GM21367 (cell line): ENCODE measurements at regions not wholly inside any gene's neighbourhood (a gene's known extent, or its start where the extent isn't known, plus 50 kb on each side); places are given as distances from the start of the nearest gene placed in this dataset.

ENCODE experiments used
- ATAC-seq: cut with Tn5 transposase; IDR thresholded peaks from one replicate; pipeline ENCODE4 v1.9.1; 2021; ENCODE audit not compliant: unreplicated experiment

- ATAC-seq = no peak
Measured at GRCh38 chr2:104125096-104125495, 728.8 kb upstream of the POU3F3 start.

- no peak for ATAC-seq
Measured at GRCh38 chr2:104127049-104127770, 726.7 kb upstream of the POU3F3 start.

GRCh38 chr2:104140361-104140760, 713.6 kb upstream of the POU3F3 start:
- ATAC-seq = no peak

DNA sequence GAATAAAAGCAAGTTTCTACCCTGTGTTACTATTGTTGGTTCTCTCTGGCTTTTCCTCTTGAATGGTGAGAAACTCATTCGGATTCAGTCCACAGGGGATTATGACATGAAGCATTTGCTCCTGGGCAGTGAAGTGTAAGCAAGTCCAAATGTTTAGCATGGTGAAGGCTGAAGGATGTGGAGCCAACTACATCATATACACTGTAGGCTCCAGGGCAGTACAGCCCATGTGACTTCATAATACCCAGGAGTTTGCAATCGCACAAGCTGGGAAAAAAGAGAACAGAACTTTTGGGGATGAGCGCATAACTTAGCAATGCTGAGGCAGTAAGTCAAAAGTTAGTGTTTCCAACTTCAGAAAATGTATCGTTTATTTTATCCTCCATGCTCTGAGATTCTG, 695.7 kb upstream of the POU3F3 start:
- no peak for ATAC-seq

- ATAC-seq = no peak
Measured at GRCh38 chr2:104163611-104164130, 690.2 kb upstream of the POU3F3 start.

GRCh38 chr2:104164721-104165252, 689.1 kb upstream of the POU3F3 start:
- ATAC-seq = no peak

DNA sequence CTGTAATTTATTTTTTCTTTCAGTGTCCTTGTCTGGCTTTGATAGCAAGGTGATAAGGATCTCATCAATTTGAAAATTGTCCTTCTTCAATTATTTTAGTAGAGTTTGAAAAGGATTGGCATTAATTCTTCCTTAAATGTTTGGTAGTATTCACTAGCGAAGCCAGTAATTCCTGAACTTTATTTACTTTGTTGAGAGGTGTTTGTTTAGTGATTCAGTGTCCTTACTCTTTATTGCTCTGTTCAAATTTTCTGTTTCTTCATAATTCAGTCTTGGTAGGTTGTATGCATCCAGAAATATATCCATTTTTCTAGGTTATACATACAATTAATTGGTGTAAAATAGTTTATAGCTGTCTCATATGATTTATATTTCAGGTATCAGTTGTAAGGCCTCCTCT, 676.7 kb upstream of the POU3F3 start:
- ATAC-seq = no peak

- ATAC-seq = no peak
Measured at GRCh38 chr2:104179644-104180043, 674.3 kb upstream of the POU3F3 start.

- no peak for ATAC-seq
Measured at GRCh38 chr2:104200533-104201168, 653.3 kb upstream of the POU3F3 start.

- ATAC-seq = no peak
Measured at GRCh38 chr2:104213758-104214157, 640.2 kb upstream of the POU3F3 start.

DNA sequence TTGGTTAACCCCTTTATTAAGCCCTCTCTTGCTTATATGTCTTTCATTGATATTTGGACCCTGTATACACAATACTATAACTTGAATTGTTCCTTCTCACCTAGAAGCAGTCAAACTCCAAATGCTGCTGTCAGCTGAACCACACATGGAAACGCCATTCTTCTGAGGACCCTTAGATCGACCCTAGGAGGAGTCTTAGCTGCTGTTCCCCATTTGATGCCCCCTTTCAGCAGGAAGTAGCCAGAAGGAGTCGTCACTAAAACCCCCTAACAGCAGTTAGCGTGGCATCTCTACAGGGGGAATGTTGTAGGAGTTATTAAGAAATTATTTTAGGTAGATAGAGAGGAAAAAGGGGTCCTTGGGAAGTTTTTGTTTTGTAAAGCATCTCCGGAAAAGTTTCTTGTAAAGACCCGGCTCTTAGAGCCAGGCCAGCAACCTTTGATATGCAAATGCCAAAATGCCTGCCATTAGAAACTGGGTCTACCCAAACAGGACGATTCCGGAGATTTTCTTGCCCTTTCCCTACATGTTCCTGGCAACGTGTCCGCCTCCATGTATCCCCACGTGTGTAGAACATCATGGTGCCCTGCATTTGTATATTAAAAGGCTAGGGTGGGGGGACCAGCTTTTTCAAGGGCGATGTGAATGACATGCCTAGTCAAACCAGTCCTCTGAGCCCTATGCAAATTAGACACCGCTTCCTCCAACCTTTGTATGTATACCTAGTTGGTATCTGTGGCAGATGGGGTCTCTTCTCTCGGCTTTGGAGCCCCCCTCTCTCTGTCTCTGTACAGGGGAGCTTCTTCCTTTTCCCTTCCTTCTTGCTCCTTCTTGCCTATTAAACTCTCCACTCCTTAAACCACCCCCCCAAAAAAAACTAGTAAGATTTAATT, 638.4 kb upstream of the POU3F3 start:
- no peak for ATAC-seq

GRCh38 chr2:104233591-104233990, 620.3 kb upstream of the POU3F3 start:
- no peak for ATAC-seq

DNA sequence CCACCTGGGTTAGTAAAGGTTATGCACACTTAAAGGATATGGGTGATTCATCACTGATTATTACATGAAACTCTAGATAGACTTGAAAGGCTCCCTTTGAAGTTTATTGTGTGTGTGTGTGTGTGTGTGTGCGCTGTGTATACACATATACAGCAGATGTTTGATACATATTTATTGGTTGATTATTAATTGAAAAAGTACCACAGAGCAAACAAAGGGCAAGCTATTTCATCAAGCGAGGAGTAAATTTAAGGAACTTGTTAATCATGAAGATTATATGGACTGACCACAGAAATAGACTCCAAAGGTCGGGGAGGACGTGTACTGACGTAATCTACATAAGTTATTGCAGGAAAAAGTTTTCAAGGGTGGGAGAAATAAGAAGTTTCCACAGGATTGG, 617.4 kb upstream of the POU3F3 start:
- ATAC-seq = no peak

DNA sequence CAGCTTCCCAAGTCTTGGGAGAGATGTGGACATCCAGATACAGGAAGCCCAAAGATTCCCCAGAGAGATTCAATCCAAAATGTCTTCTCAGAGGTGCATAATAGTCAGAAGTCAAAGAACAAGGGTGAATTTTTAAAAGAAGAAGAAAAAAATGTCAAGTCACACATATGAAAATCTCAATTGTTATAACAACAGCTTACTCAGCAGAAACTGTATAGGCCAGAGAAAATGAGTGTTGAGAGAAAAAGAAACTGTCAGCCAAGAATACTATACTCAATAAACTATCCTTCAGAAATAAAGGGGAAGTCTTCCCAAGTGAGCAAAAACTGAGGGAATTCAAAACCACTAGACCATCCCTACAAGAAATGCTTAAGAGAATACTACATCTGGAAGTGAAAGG, 612.9 kb upstream of the POU3F3 start:
- ATAC-seq = no peak

GRCh38 chr2:104249629-104250028, 604.3 kb upstream of the POU3F3 start:
- no peak for ATAC-seq

GRCh38 chr2:104250635-104251034, 603.3 kb upstream of the POU3F3 start:
- ATAC-seq = no peak

- ATAC-seq = no peak
Measured at GRCh38 chr2:104254017-104254416, 599.9 kb upstream of the POU3F3 start.

DNA sequence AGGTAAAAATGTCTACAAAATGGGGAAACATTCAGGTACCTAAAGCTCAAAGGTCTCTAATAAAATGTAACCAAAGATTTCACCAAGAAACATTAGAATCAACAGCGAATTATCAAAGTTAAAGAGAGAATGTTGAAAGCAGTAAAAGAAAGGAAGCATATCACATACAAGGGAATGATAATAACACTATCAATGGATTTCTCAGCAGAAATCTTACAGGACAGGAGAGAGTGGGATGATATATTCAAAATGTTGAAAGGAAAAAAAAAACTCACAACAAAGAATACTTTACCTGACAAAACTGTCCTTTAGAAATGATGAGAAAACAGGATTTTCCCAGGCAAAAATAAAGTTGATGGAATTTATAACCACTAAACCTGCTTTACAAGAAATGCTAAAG, 591.2 kb upstream of the POU3F3 start:
- no peak for ATAC-seq

DNA sequence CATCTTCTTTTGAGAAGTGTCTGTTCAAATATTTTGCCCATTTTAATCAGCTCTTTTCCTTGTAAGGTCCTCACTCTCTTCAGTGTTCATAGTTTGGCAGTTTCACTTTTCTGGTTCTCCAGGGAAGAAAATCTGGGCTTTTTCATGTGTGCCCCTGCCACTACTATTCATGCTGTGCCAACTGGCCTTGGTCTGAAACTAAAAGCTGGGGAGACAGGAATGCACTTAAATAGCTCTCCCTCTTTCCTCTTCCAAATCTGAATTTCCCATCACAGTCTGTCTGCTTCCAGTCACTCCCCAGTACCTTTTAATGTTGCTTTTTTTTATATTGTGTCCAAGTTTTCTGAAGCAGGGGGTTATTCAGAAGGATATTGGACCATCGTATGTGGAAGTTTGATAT, 574.3 kb upstream of the POU3F3 start:
- ATAC-seq = no peak

- no peak for ATAC-seq
Measured at GRCh38 chr2:104280216-104280615, 573.7 kb upstream of the POU3F3 start.

DNA sequence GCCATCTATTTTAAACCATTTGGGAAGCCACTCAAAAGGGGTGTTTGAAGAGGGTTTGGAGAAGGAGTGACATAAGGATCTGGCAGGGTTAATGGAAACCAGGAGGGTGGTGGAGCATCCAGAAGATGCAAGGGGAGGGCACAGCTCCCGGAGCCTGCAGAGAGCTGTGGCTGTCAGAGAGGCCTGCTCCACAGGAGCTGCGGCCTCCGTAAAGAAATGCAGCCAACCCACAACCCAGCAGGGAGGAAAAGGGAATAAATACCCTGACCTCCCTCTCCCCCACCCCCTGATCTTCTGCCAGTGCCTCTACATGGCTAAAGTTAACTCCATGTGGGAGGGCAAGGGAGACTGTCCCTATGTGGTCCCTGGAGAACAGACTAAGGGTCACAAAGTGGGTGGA, 567.1 kb upstream of the POU3F3 start:
- no peak for ATAC-seq
